ENCODE measurements at regions not wholly inside any gene's neighbourhood (a gene's known extent, or its start where the extent isn't known, plus 50 kb on each side); places are given as distances from the start of the nearest gene placed in this dataset.

GRCh38 chr6:154920495-154921200 is 74.5 kb upstream of the TIAM2 start:
- no peak for DNase-seq
- no peaks in the 10 kb centered on the region for H3K4me1 ChIP-seq (ENCODE audit: control insufficient read depth, insufficient read depth, low read length)
- no peak overlapping the region for H3K4me3 ChIP-seq (ENCODE audit: low read length)
- H3K27ac ChIP-seq (ENCODE audit: low read length), result no peak overlapping the region
- H3K27me3 ChIP-seq (ENCODE audit: control insufficient read depth, insufficient read depth, low read length), result no peaks in the 10 kb centered on the region
- H3K9me3 ChIP-seq (ENCODE audit: control insufficient read depth, low read depth, low read length), result no peaks in the 10 kb centered on the region
- WGBS (ENCODE audit: insufficient coverage, low lambda C conversion rate), result no CpG with 5 or more reads among the region's 8 CpGs
- no peaks in the 10 kb centered on the region for H3K36me3 ChIP-seq (ENCODE audit: control insufficient read depth, insufficient read depth, low read length)

GRCh38 chr6:154921482-154921881 is 73.6 kb upstream of the TIAM2 start:
- H3K36me3 ChIP-seq (ENCODE audit: control insufficient read depth, insufficient read depth, low read length), result no peaks in the 10 kb centered on the region
- DNase-seq, result no peak

GRCh38 chr6:154923199-154923869 is 71.8 kb upstream of the TIAM2 start:
- H3K4me1 ChIP-seq (ENCODE audit: control insufficient read depth, insufficient read depth, low read length), result no peaks in the 10 kb centered on the region
- H3K9me3 ChIP-seq (ENCODE audit: control insufficient read depth, low read depth, low read length), result no peaks in the 10 kb centered on the region
- H3K36me3 ChIP-seq (ENCODE audit: control insufficient read depth, insufficient read depth, low read length), result no peaks in the 10 kb centered on the region
- H3K27me3 ChIP-seq (ENCODE audit: control insufficient read depth, insufficient read depth, low read length), result no peaks in the 10 kb centered on the region
- H3K4me3 ChIP-seq (ENCODE audit: low read length), result no peak overlapping the region
- DNase-seq, result no peak
- no peak overlapping the region for H3K27ac ChIP-seq (ENCODE audit: low read length)
- no CpG with 5 or more reads among the region's 5 CpGs for WGBS (ENCODE audit: insufficient coverage, low lambda C conversion rate)

More at GRCh38 chr6:154921482-154921881, 73.6 kb upstream of the TIAM2 start:
- Histone ChIP-seq H3K27me3 (ENCODE audit: control insufficient read depth, insufficient read depth, low read length) (no peaks in the 10 kb centered on the region), H3K9me3 (ENCODE audit: control insufficient read depth, low read depth, low read length) (no peaks in the 10 kb centered on the region), H3K4me1 (ENCODE audit: control insufficient read depth, insufficient read depth, low read length) (no peaks in the 10 kb centered on the region), H3K4me3 (ENCODE audit: low read length) (no peak overlapping the region), H3K27ac (ENCODE audit: low read length) (no peak overlapping the region)
- no CpG with 5 or more reads among the region's 4 CpGs for WGBS (ENCODE audit: insufficient coverage, low lambda C conversion rate)

GRCh38 chr6:154925130-154925529 is 70.0 kb upstream of the TIAM2 start:
- WGBS (ENCODE audit: insufficient coverage, low lambda C conversion rate), result no CpG with 5 or more reads among the region's 8 CpGs
- Histone ChIP-seq H3K9me3 (ENCODE audit: control insufficient read depth, low read depth, low read length) (no peaks in the 10 kb centered on the region), H3K36me3 (ENCODE audit: control insufficient read depth, insufficient read depth, low read length) (no peaks in the 10 kb centered on the region)

GRCh38 chr6:154926366-154926765 is 68.7 kb upstream of the TIAM2 start:
- no CpG with 5 or more reads among the region's 8 CpGs for WGBS (ENCODE audit: insufficient coverage, low lambda C conversion rate)
- no peak overlapping the region for H3K27ac ChIP-seq (ENCODE audit: low read length)
- DNase-seq, result no peak
- no peaks in the 10 kb centered on the region for H3K36me3 ChIP-seq (ENCODE audit: control insufficient read depth, insufficient read depth, low read length)
- H3K4me3 ChIP-seq (ENCODE audit: low read length), result no peak overlapping the region
- H3K4me1 ChIP-seq (ENCODE audit: control insufficient read depth, insufficient read depth, low read length), result no peaks in the 10 kb centered on the region
- no peaks in the 10 kb centered on the region for H3K27me3 ChIP-seq (ENCODE audit: control insufficient read depth, insufficient read depth, low read length)
- no peaks in the 10 kb centered on the region for H3K9me3 ChIP-seq (ENCODE audit: control insufficient read depth, low read depth, low read length)

More at GRCh38 chr6:154925130-154925529, 70.0 kb upstream of the TIAM2 start:
- H3K4me3 ChIP-seq (ENCODE audit: low read length), result no peak overlapping the region
- no peaks in the 10 kb centered on the region for H3K27me3 ChIP-seq (ENCODE audit: control insufficient read depth, insufficient read depth, low read length)
- no peak overlapping the region for H3K27ac ChIP-seq (ENCODE audit: low read length)
- no peaks in the 10 kb centered on the region for H3K4me1 ChIP-seq (ENCODE audit: control insufficient read depth, insufficient read depth, low read length)
- DNase-seq, result no peak

GRCh38 chr6:154928325-154928922 is 66.7 kb upstream of the TIAM2 start:
- no peak overlapping the region for H3K27ac ChIP-seq (ENCODE audit: low read length)
- no peaks in the 10 kb centered on the region for H3K9me3 ChIP-seq (ENCODE audit: control insufficient read depth, low read depth, low read length)
- no peaks in the 10 kb centered on the region for H3K4me1 ChIP-seq (ENCODE audit: control insufficient read depth, insufficient read depth, low read length)
- H3K4me3 ChIP-seq (ENCODE audit: low read length), result no peak overlapping the region
- peak; percentile 50 to 56 for DNase-seq
- no peaks in the 10 kb centered on the region for H3K36me3 ChIP-seq (ENCODE audit: control insufficient read depth, insufficient read depth, low read length)
- no peaks in the 10 kb centered on the region for H3K27me3 ChIP-seq (ENCODE audit: control insufficient read depth, insufficient read depth, low read length)
- WGBS (ENCODE audit: insufficient coverage, low lambda C conversion rate), result no CpG with 5 or more reads among the region's 5 CpGs

GRCh38 chr6:154930451-154930851 is 64.7 kb upstream of the TIAM2 start:
- DNase-seq, result no peak
- Histone ChIP-seq H3K27me3 (ENCODE audit: control insufficient read depth, insufficient read depth, low read length) (no peaks in the 10 kb centered on the region), H3K36me3 (ENCODE audit: control insufficient read depth, insufficient read depth, low read length) (no peaks in the 10 kb centered on the region), H3K27ac (ENCODE audit: low read length) (no peak overlapping the region), H3K4me3 (ENCODE audit: low read length) (no peak overlapping the region), H3K9me3 (ENCODE audit: control insufficient read depth, low read depth, low read length) (no peaks in the 10 kb centered on the region), H3K4me1 (ENCODE audit: control insufficient read depth, insufficient read depth, low read length) (no peaks in the 10 kb centered on the region)
- no CpG with 5 or more reads among the region's 6 CpGs for WGBS (ENCODE audit: insufficient coverage, low lambda C conversion rate)

GRCh38 chr6:154931711-154932424 is 63.2 kb upstream of the TIAM2 start:
- no peaks in the 10 kb centered on the region for H3K4me1 ChIP-seq (ENCODE audit: control insufficient read depth, insufficient read depth, low read length)
- WGBS (ENCODE audit: insufficient coverage, low lambda C conversion rate), result no CpG with 5 or more reads among the region's 4 CpGs
- H3K4me3 ChIP-seq (ENCODE audit: low read length), result no peak overlapping the region
- H3K9me3 ChIP-seq (ENCODE audit: control insufficient read depth, low read depth, low read length), result no peaks in the 10 kb centered on the region
- no peaks in the 10 kb centered on the region for H3K27me3 ChIP-seq (ENCODE audit: control insufficient read depth, insufficient read depth, low read length)
- no peak overlapping the region for H3K27ac ChIP-seq (ENCODE audit: low read length)
- H3K36me3 ChIP-seq (ENCODE audit: control insufficient read depth, insufficient read depth, low read length), result no peaks in the 10 kb centered on the region
- no peak for DNase-seq

GRCh38 chr6:154932515-154933027 is 62.5 kb upstream of the TIAM2 start:
- Histone ChIP-seq H3K4me1 (ENCODE audit: control insufficient read depth, insufficient read depth, low read length) (no peaks in the 10 kb centered on the region), H3K4me3 (ENCODE audit: low read length) (no peak overlapping the region), H3K27me3 (ENCODE audit: control insufficient read depth, insufficient read depth, low read length) (no peaks in the 10 kb centered on the region), H3K9me3 (ENCODE audit: control insufficient read depth, low read depth, low read length) (no peaks in the 10 kb centered on the region), H3K27ac (ENCODE audit: low read length) (no peak overlapping the region), H3K36me3 (ENCODE audit: control insufficient read depth, insufficient read depth, low read length) (no peaks in the 10 kb centered on the region)
- WGBS (ENCODE audit: insufficient coverage, low lambda C conversion rate), result 83% methylated on average over 1 of the region's 6 CpGs
- no peak for DNase-seq

- WGBS (ENCODE audit: insufficient coverage, low lambda C conversion rate), result 80% methylated on average over 1 of the region's 10 CpGs
- Histone ChIP-seq H3K27ac (ENCODE audit: low read length) (no peak overlapping the region), H3K27me3 (ENCODE audit: control insufficient read depth, insufficient read depth, low read length) (no peaks in the 10 kb centered on the region), H3K4me1 (ENCODE audit: control insufficient read depth, insufficient read depth, low read length) (no peaks in the 10 kb centered on the region), H3K36me3 (ENCODE audit: control insufficient read depth, insufficient read depth, low read length) (no peaks in the 10 kb centered on the region), H3K9me3 (ENCODE audit: control insufficient read depth, low read depth, low read length) (no peaks in the 10 kb centered on the region), H3K4me3 (ENCODE audit: low read length) (no peak overlapping the region)
- DNase-seq, result no peak
Measured at GRCh38 chr6:154933181-154933827, 61.8 kb upstream of the TIAM2 start.
